ENCODE measurements at regions not wholly inside any gene's neighbourhood (a gene's known extent, or its start where the extent isn't known, plus 50 kb on each side); places are given as distances from the start of the nearest gene placed in this dataset.

- Histone ChIP-seq H3K27ac (ENCODE audit: insufficient read length, low read depth, low read length) (no peak overlapping the region), H2BK120ac (ENCODE audit: low read depth, low read length, poor library complexity, severe bottlenecking) (no peak overlapping the region), H3K4me2 (ENCODE audit: insufficient read depth, insufficient read length, low read length) (no peak overlapping the region), H4K91ac (ENCODE audit: insufficient read length, low read depth, low read length) (no peak overlapping the region), H3K4me1 (ENCODE audit: insufficient read depth, low read length) (no peaks in the 10 kb centered on the region), H3T11ph (ENCODE audit: low read length) (no peak overlapping the region), H2AK5ac (ENCODE audit: insufficient read length, low read length) (no peak overlapping the region), H3K23ac (ENCODE audit: insufficient read length, low read depth, low read length) (no peak overlapping the region), H3K9ac (ENCODE audit: extremely low read depth, insufficient read length, low read length) (no peak overlapping the region), H2BK5ac (ENCODE audit: insufficient read length, low read length) (no peak overlapping the region), H3K27me3 (ENCODE audit: insufficient read depth, low read length) (no peaks in the 10 kb centered on the region), H4K20me1 (ENCODE audit: control insufficient read depth, insufficient read depth, insufficient read length) (no peaks in the 10 kb centered on the region), H3K79me1 (ENCODE audit: insufficient read depth, low read depth, low read length, poor library complexity, severe bottlenecking) (no peaks in the 10 kb centered on the region), H2BK12ac (ENCODE audit: insufficient read length, low read depth, low read length) (no peak overlapping the region), H2BK15ac (ENCODE audit: low read depth, low read length) (no peak overlapping the region), H3K23me2 (ENCODE audit: insufficient read length, low read depth, low read length, poor library complexity, severe bottlenecking) (no peaks in the 10 kb centered on the region), H2AFZ (ENCODE audit: low read length) (no peak overlapping the region), H4K8ac (replicated peaks; ENCODE audit: insufficient read length, low read depth, low read length) (no peak overlapping the region), H3K4ac (ENCODE audit: low read depth, low read length) (no peak overlapping the region), H4K5ac (ENCODE audit: insufficient read length, low read depth, low read length) (no peak overlapping the region), H3K18ac (ENCODE audit: insufficient read length, low read depth, low read length) (no peak overlapping the region), H3K79me2 (ENCODE audit: insufficient read depth, low read length) (no peaks in the 10 kb centered on the region), H3K9me3 (ENCODE audit: control insufficient read depth, low read depth, low read length) (no peaks in the 10 kb centered on the region), H3K56ac (ENCODE audit: insufficient read length, low read depth, low read length) (no peak overlapping the region), H3K14ac (ENCODE audit: insufficient read depth, low read length) (no peak overlapping the region), H2BK20ac (ENCODE audit: low read depth, low read length, poor library complexity, severe bottlenecking) (no peak overlapping the region)
- no peaks in the 10 kb centered on the region for H3K27me3 Mint-ChIP-seq (ENCODE audit: low read depth)
- H3K9me3 Mint-ChIP-seq = no peaks in the 10 kb centered on the region
- H3K4me3 Mint-ChIP-seq = no peak overlapping the region
- DNase-seq = no peak
- H3K36me3 Mint-ChIP-seq (ENCODE audit: insufficient read depth in 1 of 3, low read depth in 3 of 3) = no peaks in the 10 kb centered on the region
- H3K4me1 Mint-ChIP-seq = peaks cover 13 to 16% of the 10 kb centered on the region in 2 experiments
- TF ChIP-seq, protein P1, sequence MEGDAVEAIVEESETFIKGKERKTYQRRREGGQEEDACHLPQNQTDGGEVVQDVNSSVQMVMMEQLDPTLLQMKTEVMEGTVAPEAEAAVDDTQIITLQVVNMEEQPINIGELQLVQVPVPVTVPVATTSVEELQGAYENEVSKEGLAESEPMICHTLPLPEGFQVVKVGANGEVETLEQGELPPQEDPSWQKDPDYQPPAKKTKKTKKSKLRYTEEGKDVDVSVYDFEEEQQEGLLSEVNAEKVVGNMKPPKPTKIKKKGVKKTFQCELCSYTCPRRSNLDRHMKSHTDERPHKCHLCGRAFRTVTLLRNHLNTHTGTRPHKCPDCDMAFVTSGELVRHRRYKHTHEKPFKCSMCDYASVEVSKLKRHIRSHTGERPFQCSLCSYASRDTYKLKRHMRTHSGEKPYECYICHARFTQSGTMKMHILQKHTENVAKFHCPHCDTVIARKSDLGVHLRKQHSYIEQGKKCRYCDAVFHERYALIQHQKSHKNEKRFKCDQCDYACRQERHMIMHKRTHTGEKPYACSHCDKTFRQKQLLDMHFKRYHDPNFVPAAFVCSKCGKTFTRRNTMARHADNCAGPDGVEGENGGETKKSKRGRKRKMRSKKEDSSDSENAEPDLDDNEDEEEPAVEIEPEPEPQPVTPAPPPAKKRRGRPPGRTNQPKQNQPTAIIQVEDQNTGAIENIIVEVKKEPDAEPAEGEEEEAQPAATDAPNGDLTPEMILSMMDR (conservative IDR thresholded peaks at IDR 0.05) = peak; percentile 70
- no peak overlapping the region for H3K27ac Mint-ChIP-seq
- no CpG with 5 or more reads among the region's 1 CpG for WGBS (ENCODE audit: extremely low coverage, insufficient read length, low lambda C conversion rate)
Observed at GRCh38 chr5:18102733-18103132, 468.5 kb downstream of the TAF11L14 start.

Data from H9 (cell line).